ENCODE measurements at regions not wholly inside any gene's neighbourhood (a gene's known extent, or its start where the extent isn't known, plus 50 kb on each side); places are given as distances from the start of the nearest gene placed in this dataset.

DNA sequence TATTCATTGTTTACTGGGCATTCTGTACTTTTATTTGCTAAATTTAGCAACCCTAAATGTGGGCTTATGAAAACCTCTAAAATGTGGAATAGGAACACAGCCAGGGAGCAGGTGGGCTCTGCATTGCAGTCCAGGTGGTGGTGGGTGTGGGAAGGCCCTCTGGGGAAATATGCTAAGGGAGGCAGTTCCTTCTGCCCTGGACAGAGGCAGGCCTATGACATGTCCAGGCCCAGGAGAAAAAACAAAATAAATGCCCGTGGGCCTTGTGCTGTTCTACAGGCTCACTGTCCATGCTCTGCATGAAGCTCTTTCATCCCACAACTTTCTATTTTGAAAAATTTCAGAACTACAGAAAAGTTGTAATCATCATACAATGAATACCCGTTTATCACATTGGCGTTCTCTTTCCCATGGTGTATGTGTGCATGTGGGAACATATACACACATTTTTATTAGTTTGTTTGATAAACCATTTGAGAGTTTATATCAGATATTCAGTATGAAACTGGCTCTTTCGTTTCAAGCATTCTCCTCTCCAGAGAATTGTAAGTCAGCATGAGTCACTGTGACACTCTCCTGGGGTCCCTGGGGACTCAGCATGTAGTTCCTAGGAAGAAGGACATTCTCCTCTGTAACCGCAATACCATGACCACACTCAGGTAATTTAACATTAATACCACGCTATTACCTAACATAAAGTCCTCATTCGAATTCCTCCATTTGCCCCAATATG, 505.3 kb downstream of the COG6 start:
- no peak for DNase-seq (ENCODE audit: extremely low read depth, low read depth)

DNA sequence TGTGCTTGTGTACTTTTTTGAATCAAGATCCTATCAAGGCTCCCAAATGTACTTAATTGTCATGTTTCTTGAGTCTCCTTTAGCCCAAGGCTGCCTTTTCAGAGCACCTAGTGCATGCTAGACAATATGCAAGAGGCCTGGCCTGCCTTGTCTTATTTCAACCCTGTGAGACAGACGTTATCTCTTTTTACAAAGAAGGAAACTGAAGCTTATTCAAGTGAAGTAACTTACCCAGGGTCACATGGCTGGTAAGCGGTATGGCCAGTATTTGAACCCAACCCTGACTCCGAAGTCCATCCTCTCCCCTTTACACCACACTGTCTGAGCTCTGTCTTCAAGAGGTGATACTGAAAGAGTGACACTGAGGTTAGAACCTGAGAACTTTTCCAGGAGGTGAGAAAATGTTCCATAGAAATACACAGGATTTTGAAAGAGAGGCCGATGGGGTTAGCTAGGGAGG, 505.1 kb downstream of the FOXO1 start:
- DNase-seq (ENCODE audit: extremely low read depth, low read depth), result no peak

DNA sequence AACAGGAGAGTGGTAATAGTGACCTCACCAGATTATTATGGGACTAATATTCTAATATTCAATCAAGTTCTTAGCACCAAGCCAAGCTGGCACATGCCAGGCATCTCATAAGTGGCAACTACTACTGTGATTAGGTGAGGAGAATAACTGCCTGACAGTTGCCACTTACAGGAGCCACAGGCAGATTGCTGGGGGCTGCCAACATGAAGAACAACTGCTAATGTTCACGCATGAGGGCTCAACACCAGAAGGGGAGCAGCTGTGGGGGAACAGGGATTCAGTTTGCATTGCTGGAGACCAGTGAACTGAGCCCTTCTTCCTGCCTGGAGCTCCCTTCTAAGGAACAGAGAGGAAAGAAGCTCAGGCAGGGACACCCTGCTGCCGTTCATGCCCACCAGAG, 504.5 kb downstream of the FOXO1 start:
- no peak for DNase-seq (ENCODE audit: extremely low read depth, low read depth)

DNA sequence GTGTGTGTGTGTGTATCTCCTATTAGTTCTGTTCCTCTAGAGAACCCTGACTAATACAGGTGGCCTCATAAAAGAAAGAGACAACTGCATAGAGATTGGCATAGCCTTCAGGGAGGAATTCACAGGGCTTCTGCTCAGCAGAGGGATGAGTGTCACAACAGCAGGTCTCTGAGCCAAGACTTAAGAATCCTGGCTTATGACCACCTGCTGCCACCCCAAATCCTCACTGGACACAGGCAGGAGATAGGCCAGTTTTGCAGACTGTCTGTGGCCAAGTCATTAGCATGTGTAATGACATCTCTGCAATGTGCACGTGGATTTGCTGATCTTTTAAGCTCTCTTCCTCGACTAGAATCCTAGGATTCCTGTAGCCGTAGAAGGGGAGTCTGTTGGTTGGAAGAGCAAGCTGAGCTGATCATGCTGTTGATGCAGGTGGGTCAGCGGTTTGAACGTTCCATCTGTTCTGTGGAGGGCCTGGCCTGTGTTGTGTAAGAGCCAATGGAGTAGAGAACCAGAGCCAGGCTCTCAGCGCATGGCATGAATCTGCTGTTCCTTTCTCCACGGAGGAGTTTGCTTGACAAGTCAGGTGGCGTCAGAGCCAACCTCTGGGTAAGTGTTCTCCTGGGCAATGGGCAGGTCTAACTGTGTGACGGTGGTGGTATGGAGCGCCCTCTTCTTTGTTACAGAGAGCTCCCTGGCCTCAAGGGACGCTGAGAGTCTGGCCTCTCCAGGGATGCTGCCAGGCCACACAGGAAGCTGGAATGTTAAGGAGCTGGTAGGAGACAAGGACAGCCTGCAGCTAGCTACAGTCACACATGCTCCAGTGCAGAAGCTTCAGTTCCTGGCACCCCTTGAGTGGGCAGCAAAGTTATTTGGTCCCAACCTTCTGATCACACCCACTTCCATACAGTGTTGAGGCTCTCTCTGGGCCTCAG, 503.1 kb downstream of the FOXO1 start:
- DNase-seq (ENCODE audit: extremely low read depth, low read depth), result no peak

DNA sequence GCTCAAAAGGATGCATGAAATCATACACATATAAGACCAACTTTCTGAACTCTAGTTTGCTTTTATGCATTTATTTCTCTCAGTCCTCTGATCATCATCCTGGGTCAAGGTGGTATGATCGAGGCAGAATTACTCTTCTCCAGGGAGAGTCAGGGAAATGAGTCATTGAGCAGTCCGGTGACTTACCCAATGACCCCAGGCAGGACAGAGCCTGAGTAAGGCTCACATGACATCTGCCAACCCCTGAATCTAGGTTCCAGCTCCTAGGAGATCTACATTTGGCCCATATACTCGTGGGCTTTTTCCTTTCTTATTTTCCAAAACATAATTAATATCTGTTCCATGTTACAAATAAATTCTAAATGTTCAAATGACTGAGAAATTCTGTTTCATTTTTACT, 502.3 kb downstream of the FOXO1 start:
- no peak for DNase-seq (ENCODE audit: extremely low read depth, low read depth)

DNA sequence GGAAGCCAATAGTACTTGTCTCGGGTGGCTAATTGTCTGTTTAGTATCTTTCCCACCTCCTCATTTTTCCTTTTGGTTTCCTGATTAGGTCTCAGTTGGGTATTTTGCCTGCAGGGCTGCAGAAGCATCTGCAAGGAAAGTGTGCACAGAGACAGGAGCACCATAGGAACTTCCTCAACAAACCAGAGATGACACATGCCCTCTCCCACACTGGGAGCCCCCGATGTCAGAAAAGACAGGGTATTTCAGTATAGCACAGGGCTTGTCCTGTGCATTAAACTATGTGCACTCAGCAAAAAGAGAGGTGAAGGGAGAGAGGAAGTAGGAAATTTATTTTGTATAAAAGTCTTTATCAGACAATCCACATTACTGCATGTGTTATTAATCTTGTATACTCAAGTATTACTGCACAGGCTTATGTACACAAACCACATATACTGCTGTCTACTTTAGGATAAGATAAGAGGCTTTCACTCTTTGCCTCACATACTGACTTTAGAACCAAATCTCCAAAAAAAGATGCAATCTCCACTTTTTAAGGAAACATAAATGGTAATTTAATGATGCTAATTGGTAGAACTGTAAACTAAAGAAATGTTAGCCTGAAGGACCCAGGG, 501.0 kb downstream of the FOXO1 start:
- DNase-seq (ENCODE audit: extremely low read depth, low read depth), result no peak

DNA sequence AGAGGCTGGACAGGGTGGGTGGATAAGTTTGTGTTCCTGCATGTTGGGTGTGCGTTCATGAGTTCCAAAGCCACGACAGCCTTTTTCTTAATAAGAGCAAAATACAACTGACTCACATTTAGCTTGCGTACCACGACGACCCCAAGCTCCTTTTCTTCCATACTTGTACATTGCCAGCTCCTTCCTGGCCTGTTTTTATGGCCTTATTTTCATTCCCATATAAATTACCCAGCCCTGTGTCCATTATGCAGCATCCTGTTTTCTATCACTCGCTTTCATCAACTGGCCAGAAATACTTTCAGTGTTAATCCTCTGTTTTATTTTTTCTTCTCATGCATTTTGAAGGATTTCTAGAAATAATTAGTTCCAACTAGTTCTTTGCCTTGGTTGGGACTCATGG, 499.1 kb downstream of the FOXO1 start:
- no peak for DNase-seq (ENCODE audit: extremely low read depth, low read depth)

DNA sequence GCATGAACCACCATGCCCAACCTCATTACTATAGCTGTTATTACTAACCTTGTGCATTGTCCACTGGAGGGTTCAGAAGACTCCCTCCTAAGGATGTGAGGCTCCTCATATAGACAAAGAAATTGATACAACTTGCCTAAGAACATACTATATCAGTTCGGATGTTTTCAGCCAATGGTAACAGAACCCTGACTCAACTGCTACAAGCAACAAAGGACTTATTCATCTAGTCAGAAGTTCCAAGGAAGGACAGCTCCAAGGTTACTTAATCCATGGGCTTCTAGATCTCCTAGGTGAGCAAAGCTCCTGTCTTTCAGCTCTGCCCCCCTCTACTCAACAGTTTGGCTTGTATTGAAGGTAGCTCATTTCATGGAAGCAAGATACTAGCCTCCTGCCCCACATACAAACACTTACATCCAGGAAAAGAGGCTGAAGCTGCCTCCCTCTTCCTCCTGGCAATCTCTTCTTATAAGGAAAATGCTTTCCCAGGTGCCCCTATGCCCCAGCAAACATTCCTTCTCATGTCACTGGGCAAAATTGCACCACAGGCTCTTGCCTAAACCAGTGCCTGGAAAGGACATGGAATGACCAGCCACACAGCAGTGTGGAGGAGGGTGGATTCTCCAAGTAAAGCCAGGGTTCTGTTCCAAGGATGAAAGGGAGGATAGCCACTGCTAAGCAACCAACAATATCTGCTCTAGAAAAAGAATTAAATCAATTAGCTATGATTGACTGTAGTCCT, 497.8 kb downstream of the FOXO1 start:
- no peak for DNase-seq (ENCODE audit: extremely low read depth, low read depth)

DNA sequence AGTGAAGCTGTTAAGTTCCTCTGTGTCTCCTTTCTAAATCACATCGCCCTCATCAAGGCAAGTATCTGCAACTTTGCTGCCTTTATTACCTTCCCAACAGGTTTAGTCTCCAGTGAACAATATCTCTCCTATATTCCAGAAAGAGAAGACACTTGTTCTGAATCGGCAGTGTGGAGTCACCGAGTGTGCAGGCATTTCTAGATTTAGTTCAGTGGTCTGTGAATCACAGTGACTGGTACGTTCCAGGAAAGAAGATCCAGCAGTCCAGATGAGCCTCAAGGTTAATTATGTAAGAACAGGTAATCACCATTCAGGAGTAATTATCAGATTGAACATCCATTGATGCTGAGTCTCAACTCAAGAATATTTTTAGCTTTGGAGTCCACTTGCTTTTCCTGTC, 497.0 kb downstream of the FOXO1 start:
- no peak for DNase-seq (ENCODE audit: extremely low read depth, low read depth)

DNA sequence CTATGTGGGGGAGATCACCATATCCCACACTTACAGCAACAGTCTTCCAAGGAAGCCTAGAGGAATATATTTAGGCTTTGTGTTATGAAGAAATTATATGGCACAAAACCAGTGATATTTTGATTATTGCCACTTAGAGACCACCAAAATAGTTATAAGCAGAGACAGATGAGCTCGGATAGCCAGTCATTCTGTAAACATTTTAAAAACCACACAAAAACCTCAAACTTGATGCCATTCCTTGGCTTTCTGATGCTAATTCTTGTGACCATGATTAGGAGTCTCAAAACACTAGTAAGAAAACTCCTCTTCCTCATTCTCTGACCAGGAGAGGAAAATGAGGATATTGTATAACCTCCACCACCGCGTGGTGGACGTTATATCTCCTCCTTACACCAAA, 496.4 kb downstream of the FOXO1 start:
- no peak for DNase-seq (ENCODE audit: extremely low read depth, low read depth)

DNA sequence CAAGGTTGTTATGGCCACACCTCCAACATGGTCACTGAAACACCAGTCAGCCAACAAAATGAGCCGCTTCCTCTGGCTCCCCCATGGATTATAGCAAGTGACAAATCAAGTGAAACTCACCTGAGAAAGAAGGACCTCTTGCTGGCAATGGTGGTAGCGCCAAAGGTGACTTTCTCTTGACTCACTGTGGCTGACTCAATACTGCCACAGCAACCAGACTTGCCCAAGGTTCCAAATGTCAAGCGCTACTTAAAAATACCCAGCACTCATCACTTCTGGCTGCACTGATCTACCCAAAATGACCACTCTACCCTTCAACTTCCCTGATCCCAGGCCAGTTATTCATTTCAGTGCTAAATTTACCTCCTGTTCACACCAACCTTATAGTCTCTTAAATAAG, 495.5 kb downstream of the FOXO1 start:
- no peak for DNase-seq (ENCODE audit: extremely low read depth, low read depth)

DNA sequence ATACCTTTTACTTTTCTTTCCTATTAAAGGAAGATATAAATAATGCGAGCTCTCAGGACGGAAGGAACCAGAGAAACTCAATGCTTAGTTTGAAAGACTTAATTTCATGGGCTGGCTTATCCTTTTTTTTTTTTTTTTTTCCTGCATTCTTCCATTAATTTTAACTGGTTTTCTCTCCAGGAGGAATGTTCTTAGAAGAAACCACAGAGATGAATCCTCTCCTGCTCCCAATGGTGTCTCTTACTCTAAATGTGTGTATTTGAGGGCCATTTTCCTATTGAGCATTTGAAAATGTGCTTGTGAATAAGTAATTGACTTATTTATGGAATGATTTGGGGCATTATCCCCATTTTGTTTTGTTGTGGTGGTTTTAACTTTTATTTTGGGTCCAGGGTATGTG, 494.9 kb downstream of the FOXO1 start:
- no peak for DNase-seq (ENCODE audit: extremely low read depth, low read depth)

DNA sequence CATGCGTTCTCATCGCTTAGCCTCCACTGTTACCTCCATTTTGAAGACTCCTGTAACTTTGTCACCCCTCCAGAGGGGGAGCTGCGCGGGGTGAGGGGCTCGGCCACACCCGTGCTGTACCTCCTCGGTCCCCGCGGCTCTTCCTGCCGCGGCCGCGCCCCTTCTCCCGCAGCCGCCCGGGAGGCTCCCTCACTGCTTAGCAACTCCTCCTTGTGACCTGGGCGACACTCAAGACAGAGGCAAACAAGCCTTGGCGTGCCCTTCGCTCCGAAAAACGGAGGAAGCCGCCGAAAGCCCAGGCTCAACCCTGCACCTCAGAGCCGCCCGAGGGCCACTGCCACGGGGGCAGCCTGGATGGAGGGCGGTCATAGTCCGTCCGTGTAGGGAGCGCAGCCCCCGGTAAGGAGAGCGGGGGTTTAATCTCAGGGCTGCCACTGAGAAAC, 494.3 kb downstream of the FOXO1 start:
- no peak for DNase-seq (ENCODE audit: extremely low read depth, low read depth)

DNA sequence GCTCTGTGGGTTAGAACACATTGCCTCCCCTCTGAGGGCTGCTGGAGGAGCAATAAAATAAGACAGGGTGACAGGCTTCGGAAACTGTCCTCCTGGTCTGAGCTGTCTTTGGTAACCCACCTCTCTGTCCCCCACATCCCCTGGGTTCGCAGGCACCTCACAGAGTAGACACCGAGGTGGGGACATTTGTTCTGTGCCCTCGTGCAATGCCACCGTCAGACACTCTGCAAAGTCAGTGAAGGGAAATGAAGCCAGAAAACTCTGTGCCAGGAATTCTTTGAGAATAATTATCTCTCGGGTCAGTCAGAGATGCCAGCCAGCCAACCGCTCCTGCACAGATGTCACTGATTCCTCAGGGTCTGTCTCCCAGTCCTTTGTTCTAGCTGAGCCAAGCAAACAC, 493.6 kb downstream of the FOXO1 start:
- no peak for DNase-seq (ENCODE audit: extremely low read depth, low read depth)

DNA sequence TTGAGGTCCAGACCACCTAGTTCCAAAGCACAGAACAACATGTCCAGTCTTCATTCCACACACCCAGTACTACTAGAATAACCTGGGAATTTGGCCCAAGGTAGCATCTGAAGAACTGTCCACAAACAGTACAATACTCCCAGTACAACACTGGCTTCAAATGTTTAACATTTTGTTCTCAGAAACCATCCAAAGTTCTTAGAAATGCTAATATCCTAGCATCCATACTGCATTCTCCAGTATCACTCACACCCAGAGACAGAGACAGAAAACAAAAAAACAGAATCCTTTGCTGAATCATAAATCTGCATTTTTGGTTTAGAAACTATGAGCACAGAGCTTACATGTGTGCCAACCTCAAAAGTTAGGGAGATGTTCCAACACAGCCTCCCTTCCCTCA, 490.8 kb downstream of the FOXO1 start:
- no peak for DNase-seq (ENCODE audit: extremely low read depth, low read depth)

DNA sequence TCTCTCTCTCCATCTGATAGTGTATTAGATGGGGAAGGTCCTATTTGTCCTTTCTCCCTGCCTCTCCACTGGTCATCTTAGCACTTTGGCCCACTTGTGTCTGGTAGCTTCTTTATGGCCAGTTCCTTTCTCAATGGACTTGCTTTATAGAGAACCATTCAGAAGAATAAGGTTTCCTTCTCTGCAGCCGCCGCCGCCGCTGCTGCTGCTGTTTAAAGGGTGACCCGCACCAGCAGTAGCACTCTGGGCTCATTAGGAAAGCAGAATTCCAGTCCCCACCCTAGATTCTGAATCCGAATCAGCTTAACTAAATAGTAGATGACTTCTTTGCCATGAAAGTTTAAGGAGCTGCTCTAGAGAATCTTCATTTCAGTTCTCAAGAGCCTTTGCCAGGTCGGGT, 490.2 kb downstream of the FOXO1 start:
- DNase-seq (ENCODE audit: extremely low read depth, low read depth), result no peak

DNA sequence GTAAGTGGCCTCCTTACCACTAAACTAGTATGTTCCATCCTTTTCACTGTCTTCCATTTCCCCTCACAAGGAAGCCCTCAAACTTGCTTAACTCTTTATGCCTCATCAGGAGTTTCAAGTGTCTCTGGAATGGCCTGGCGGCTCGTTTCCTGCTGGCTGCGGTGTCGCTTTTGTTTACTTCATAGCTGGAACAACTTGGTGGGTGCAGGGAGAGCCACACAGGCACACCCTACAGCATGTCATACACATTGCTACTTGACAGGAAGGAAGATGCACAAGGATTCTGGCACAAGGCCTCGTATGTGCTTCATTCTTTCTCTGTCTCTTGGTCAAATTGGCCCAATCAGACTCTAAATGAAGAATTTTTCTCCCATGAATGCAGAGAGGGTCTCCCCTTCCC, 488.3 kb downstream of the FOXO1 start:
- no peak for DNase-seq (ENCODE audit: extremely low read depth, low read depth)

DNA sequence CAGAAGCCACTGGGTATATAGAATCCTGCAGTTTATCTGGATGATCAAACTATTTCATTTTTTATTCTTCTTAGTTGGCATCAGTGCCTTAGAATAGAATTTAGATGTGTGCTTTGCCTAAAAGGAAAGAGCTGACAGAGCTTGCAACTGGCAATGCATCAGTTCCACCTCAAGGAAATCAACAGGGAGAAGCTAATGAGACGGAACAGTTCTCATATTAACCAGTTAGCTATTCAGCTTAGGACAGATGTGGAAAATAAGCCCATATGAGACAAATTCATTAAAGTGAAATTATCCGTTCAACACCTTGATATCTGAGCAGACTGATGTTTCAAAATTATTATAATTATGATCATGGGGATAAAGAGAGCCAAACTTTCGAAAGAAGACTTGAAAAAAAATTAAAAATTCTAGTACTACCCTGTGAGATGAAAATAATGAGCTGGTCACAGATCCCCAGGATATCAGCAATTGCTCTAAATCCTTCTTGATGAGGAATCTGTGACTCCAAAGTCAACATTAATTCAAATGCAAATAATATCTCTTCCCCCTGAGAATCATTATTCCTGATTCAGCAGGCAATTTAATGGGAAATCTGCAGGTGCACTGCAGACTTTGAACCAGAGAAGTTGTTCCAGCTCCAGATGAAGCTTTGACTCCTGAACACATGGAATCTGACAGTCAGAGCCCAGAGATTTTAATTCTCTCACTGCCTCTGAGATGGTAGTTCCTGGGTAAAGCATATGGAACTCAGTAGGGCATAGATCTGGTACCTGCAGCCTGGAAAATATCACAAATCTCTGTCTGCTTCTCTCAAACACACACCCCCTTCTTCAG, 486.8 kb downstream of the FOXO1 start:
- DNase-seq (ENCODE audit: extremely low read depth, low read depth), result no peak

DNA sequence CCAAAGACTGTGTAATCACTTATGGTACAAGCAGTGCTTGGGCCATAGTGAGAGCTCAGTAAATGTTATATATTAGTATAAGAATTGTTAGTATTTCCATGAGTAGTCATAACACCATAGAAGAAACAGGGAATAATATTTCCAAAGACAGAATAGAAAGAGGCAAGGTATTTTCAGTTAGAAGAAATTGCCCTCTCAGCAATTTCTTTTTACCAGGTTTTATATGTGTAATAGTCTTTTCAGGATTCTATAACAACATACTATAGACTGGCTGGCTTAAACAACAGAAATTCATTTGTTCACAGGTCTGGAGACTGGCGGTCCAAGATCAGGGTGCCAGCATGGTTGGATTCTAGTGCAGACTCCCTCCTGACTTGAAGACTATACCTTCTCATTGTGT, 485.7 kb downstream of the FOXO1 start:
- no peak for DNase-seq (ENCODE audit: extremely low read depth, low read depth)
